OCI-LY1 (cell line): ENCODE measurements at regions not wholly inside any gene's neighbourhood (a gene's known extent, or its start where the extent isn't known, plus 50 kb on each side); places are given as distances from the start of the nearest gene placed in this dataset.

Experiments
- EZH2 ChIP-seq: fragments of 200-600 bp; sonication (generic), shearing (Covaris generic); IDR thresholded peaks from 2 replicates; pipeline ENCODE4 v1.8.0; 2017; ENCODE audit warnings: borderline replicate concordance, mixed run types, mild to moderate bottlenecking, antibody characterized with exemption, low read length, moderate library complexity, mixed read lengths
- TF ChIP-seq, protein P1 (sequence below): fragments of 200-600 bp; sonication (generic), shearing (Covaris generic); IDR thresholded peaks from 2 replicates; pipeline ENCODE4 v1.5.1; 2017; ENCODE audit warnings: mild to moderate bottlenecking, antibody characterized with exemption, low read length, moderate library complexity, mixed read lengths

DNA sequence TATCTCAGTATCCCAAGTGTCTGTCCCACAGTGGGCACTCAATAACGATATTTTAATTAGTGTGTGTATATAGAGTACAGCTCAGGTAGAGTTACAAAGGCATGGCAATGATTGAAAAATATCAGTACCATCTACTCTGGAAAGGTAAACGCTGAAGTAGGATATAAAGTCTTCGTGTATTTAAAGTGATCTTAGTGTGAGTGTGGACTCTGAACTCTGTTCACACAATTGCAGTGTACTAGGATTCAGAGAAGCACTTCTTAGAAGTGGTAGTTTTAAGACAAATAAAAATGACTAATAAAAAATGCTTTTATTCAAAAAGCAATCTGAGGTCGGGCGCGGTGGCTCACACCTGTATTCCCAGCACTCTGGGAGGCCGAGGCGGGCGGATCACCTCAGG, 62.9 kb upstream of the RAP2B start:
- TF ChIP-seq, protein P1, sequence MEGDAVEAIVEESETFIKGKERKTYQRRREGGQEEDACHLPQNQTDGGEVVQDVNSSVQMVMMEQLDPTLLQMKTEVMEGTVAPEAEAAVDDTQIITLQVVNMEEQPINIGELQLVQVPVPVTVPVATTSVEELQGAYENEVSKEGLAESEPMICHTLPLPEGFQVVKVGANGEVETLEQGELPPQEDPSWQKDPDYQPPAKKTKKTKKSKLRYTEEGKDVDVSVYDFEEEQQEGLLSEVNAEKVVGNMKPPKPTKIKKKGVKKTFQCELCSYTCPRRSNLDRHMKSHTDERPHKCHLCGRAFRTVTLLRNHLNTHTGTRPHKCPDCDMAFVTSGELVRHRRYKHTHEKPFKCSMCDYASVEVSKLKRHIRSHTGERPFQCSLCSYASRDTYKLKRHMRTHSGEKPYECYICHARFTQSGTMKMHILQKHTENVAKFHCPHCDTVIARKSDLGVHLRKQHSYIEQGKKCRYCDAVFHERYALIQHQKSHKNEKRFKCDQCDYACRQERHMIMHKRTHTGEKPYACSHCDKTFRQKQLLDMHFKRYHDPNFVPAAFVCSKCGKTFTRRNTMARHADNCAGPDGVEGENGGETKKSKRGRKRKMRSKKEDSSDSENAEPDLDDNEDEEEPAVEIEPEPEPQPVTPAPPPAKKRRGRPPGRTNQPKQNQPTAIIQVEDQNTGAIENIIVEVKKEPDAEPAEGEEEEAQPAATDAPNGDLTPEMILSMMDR = no peak
- TF ChIP-seq EZH2 = no peak
